ENCODE measurements at regions not wholly inside any gene's neighbourhood (a gene's known extent, or its start where the extent isn't known, plus 50 kb on each side); places are given as distances from the start of the nearest gene placed in this dataset.
"Not testable (repeated sequence)": the region's sequence is repeated elsewhere in the genome, so short reads cannot be mapped to it uniquely, and the experiment has no call there.

- DNase-seq, result no peak
These were observed 193.9 kb upstream of the HS6ST1 start for GRCh38 chr2:128512379-128513115.

- DNase-seq, result no peak
These were observed 194.7 kb upstream of the HS6ST1 start for GRCh38 chr2:128513116-128513960.

GRCh38 chr2:128513961-128514283 is 195.3 kb upstream of the HS6ST1 start:
- peak; percentile 35 for DNase-seq

- no peak for DNase-seq
These were observed 195.9 kb upstream of the HS6ST1 start for GRCh38 chr2:128514555-128514955.

- no peak for DNase-seq
These were observed 198.3 kb upstream of the HS6ST1 start for GRCh38 chr2:128516938-128517337.

GRCh38 chr2:128519028-128519427 is 200.4 kb upstream of the HS6ST1 start:
- not testable (repeated sequence) for DNase-seq

- no peak for DNase-seq
These were observed 201.0 kb upstream of the HS6ST1 start for GRCh38 chr2:128519517-128520215.

- no peak for DNase-seq
These were observed 201.7 kb upstream of the HS6ST1 start for GRCh38 chr2:128520340-128520739.

- no peak for DNase-seq
These were observed 202.1 kb upstream of the HS6ST1 start for GRCh38 chr2:128520791-128521190.

GRCh38 chr2:128521482-128521881 is 202.8 kb upstream of the HS6ST1 start:
- no peak for DNase-seq

- no peak for DNase-seq
These were observed 204.2 kb upstream of the HS6ST1 start for GRCh38 chr2:128522829-128523228.

- DNase-seq, result no peak
These were observed 204.8 kb upstream of the HS6ST1 start for GRCh38 chr2:128523457-128523856.

GRCh38 chr2:128524183-128524582 is 205.5 kb upstream of the HS6ST1 start:
- DNase-seq, result no peak

GRCh38 chr2:128525653-128526052 is 207.0 kb upstream of the HS6ST1 start:
- DNase-seq, result no peak

GRCh38 chr2:128526455-128526976 is 207.8 kb upstream of the HS6ST1 start:
- DNase-seq, result no peak

GRCh38 chr2:128528133-128528532 is 209.5 kb upstream of the HS6ST1 start:
- no peak for DNase-seq

- DNase-seq, result no peak
These were observed 211.4 kb upstream of the HS6ST1 start for GRCh38 chr2:128530025-128530573.

GRCh38 chr2:128531856-128532255 is 213.2 kb upstream of the HS6ST1 start:
- DNase-seq, result no peak

- DNase-seq, result no peak
These were observed 214.4 kb upstream of the HS6ST1 start for GRCh38 chr2:128533101-128533500.

GRCh38 chr2:128534688-128535392 is 216.2 kb upstream of the HS6ST1 start:
- DNase-seq, result no peak

GRCh38 chr2:128535953-128536352 is 217.3 kb upstream of the HS6ST1 start:
- DNase-seq, result no peak

- DNase-seq, result no peak
These were observed 218.4 kb upstream of the HS6ST1 start for GRCh38 chr2:128536925-128537620.
